H1 (cell line): ENCODE measurements at regions not wholly inside any gene's neighbourhood (a gene's known extent, or its start where the extent isn't known, plus 50 kb on each side); places are given as distances from the start of the nearest gene placed in this dataset.

Experiments
- BCL11A ChIP-seq, 2 experiments: IDR thresholded peaks; one replicate each; pipeline ENCODE4 v1.6.1; 2011; ENCODE audit warnings: low read depth in 2 of 2, low read length in 2 of 2, mild to moderate bottlenecking in 2 of 2
- CHD1 ChIP-seq: IDR thresholded peaks from 2 replicates; pipeline ENCODE4 v1.6.1; 2012; ENCODE audit warnings: low read depth, low read length, improper control_type of control experiment
- CREB1 ChIP-seq: IDR thresholded peaks from 2 replicates; pipeline ENCODE4 v1.6.1; 2012; ENCODE audit warnings: inconsistent platforms
- EZH2 ChIP-seq: fragments of 200-600 bp; sonication (generic); IDR thresholded peaks from 2 replicates; pipeline ENCODE4 v1.7.1; 2012; ENCODE audit warnings: low read depth, mild to moderate bottlenecking, moderate library complexity, low read length, inconsistent platforms; ENCODE audit not compliant: severe bottlenecking
- HDAC2 ChIP-seq, 2 experiments: fragments of 300-600 bp in 1 of 2; sonication (generic) in 1 of 2; IDR thresholded peaks; 2 replicates each; pipeline ENCODE4 v1.6.1; 2011 to 2012; ENCODE audit warnings: low read depth in 2 of 2, low read length in 2 of 2, mild to moderate bottlenecking in 2 of 2, moderate library complexity in 2 of 2, borderline replicate concordance in 1 of 2, inconsistent platforms in 1 of 2
- KDM1A ChIP-seq: fragments of 200-600, 300-600 bp; sonication (generic); IDR thresholded peaks from 2 replicates; pipeline ENCODE4 v1.7.1; 2016; ENCODE audit warnings: mild to moderate bottlenecking, low read length, borderline replicate concordance
- POLR2A ChIP-seq, 2 experiments: IDR thresholded peaks; 1 replicate in 1 of 2; 2 replicates in 1 of 2; pipeline ENCODE4 v1.6.1; 2011; ENCODE audit warnings: low read depth in 2 of 2, low read length in 2 of 2, mild to moderate bottlenecking in 2 of 2; ENCODE audit errors: control extremely low read depth in 1 of 2
- SIN3A ChIP-seq, 2 experiments: IDR thresholded peaks in 1 of 2; conservative IDR thresholded peaks in 1 of 2; 2 replicates each; pipeline ENCODE4 v1.6.1; 2011 to 2012; ENCODE audit warnings: low read length in 2 of 2, improper control_type of control experiment in 1 of 2, low read depth in 1 of 2, mild to moderate bottlenecking in 1 of 2
- SIX5 ChIP-seq: IDR thresholded peaks from 2 replicates; pipeline ENCODE4 v1.6.1; 2011; ENCODE audit warnings: mild to moderate bottlenecking, low read depth, low read length
- SUZ12 ChIP-seq: fragments of 200-600 bp; sonication (generic); IDR thresholded peaks from 2 replicates; pipeline ENCODE4 v1.6.1; 2012; ENCODE audit warnings: mild to moderate bottlenecking, inconsistent platforms, low read length, moderate library complexity, mixed read lengths
- TAF1 ChIP-seq: IDR thresholded peaks from 2 replicates; pipeline ENCODE4 v1.6.1; 2011; ENCODE audit warnings: mild to moderate bottlenecking, low read depth, low read length
- TF ChIP-seq, protein P1 (sequence below), 3 experiments: IDR thresholded peaks; 1 replicate in 2 of 3; 2 replicates in 1 of 3; pipeline versions ENCODE4 v1.5.1 to v1.6.1; 2011; ENCODE audit warnings: low read length in 3 of 3, mild to moderate bottlenecking in 3 of 3, inconsistent platforms in 2 of 3, low read depth in 1 of 3, moderate library complexity in 1 of 3; ENCODE audit not compliant: insufficient read depth in 1 of 3; ENCODE audit errors: control extremely low read depth in 1 of 3

- TF ChIP-seq SIN3A (conservative IDR thresholded peaks at IDR 0.05 in 1 of 2, IDR thresholded peaks at IDR 0.05 in 1 of 2; ENCODE audit: low read depth in 1 of 2, low read length in 2 of 2) (no peak), KDM1A (no peak), POLR2A (IDR thresholded peaks at IDR 0.05; ENCODE audit: control extremely low read depth in 1 of 2, low read depth in 2 of 2, low read length in 2 of 2) (no peak), CREB1 (no peak), TAF1 (no peak), SIX5 (no peak), CHD1 (no peak), EZH2 (no peak), BCL11A (IDR thresholded peaks at IDR 0.05; ENCODE audit: low read depth in 2 of 2, low read length in 2 of 2) (no peak), SUZ12 (no peak), HDAC2 (IDR thresholded peaks at IDR 0.05; ENCODE audit: borderline replicate concordance in 1 of 2, low read depth in 2 of 2, low read length in 2 of 2) (no peak)
- TF ChIP-seq, protein P1, sequence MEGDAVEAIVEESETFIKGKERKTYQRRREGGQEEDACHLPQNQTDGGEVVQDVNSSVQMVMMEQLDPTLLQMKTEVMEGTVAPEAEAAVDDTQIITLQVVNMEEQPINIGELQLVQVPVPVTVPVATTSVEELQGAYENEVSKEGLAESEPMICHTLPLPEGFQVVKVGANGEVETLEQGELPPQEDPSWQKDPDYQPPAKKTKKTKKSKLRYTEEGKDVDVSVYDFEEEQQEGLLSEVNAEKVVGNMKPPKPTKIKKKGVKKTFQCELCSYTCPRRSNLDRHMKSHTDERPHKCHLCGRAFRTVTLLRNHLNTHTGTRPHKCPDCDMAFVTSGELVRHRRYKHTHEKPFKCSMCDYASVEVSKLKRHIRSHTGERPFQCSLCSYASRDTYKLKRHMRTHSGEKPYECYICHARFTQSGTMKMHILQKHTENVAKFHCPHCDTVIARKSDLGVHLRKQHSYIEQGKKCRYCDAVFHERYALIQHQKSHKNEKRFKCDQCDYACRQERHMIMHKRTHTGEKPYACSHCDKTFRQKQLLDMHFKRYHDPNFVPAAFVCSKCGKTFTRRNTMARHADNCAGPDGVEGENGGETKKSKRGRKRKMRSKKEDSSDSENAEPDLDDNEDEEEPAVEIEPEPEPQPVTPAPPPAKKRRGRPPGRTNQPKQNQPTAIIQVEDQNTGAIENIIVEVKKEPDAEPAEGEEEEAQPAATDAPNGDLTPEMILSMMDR (IDR thresholded peaks at IDR 0.05; ENCODE audit: control extremely low read depth in 1 of 3, insufficient read depth in 1 of 3, low read depth in 1 of 3, low read length in 3 of 3) = no peak
Measured at GRCh38 chr7:38049679-38050078, 128.4 kb upstream of the STARD3NL start.
